WTC11 (cell line): ENCODE measurements at regions not wholly inside any gene's neighbourhood (a gene's known extent, or its start where the extent isn't known, plus 50 kb on each side); places are given as distances from the start of the nearest gene placed in this dataset.

Source experiments
- ATAC-seq: fragments of 200-7000 bp; cut with Tn5 transposase; 2 replicates; pipeline ENCODE4 v1.10.0; 2021; ENCODE audit warnings: mild to moderate bottlenecking, moderate library complexity
- CTCF ChIA-PET: fragments of 300-600 bp; sonication (Branson Sonifier 250); formaldehyde crosslinking; loops from one replicate; lab custom pipeline; 2021; ENCODE audit warnings: antibody characterized with exemption; lab: Charles Lee
- POLR2A ChIA-PET: fragments of 350-600 bp; sonication (Branson Sonifier 250); formaldehyde crosslinking; loops from one replicate; lab custom pipeline; 2021; ENCODE audit warnings: antibody characterized with exemption; lab: Charles Lee
- DNase-seq: peaks from one replicate; pipeline ENCODE4 v3.0.0; 2021; ENCODE audit warnings: low spot score
- H3K27ac Mint-ChIP-seq: 2 replicates; pipeline ENCODE4 v1.8.0; 2021; ENCODE audit warnings: mixed read lengths
- H3K27me3 Mint-ChIP-seq: 2 replicates; pipeline ENCODE4 v1.8.0; 2021; ENCODE audit warnings: low read depth, mild to moderate bottlenecking, moderate library complexity, mixed read lengths
- H3K36me3 Mint-ChIP-seq: 2 replicates; pipeline ENCODE4 v1.8.0; 2021; ENCODE audit warnings: mixed read lengths
- H3K4me1 Mint-ChIP-seq: 2 replicates; pipeline ENCODE4 v1.8.0; 2022; ENCODE audit warnings: mixed read lengths
- H3K4me3 Mint-ChIP-seq: 2 replicates; pipeline ENCODE4 v1.8.0; 2021; ENCODE audit warnings: mild to moderate bottlenecking, moderate library complexity, mixed read lengths
- H3K9me3 Mint-ChIP-seq: 2 replicates; pipeline ENCODE4 v1.8.0; 2021; ENCODE audit warnings: mixed read lengths
- GTF2I ChIP-seq: fragments of 250-450 bp; sonication (Bioruptor Pico); conservative IDR thresholded peaks from 2 replicates; pipeline ENCODE4 v1.4.0; 2021; ENCODE audit warnings: mild to moderate bottlenecking
- KAT7 ChIP-seq: sonication (generic); formaldehyde crosslinking; IDR thresholded peaks from 2 replicates; pipeline ENCODE4 v1.8.1; 2023; ENCODE audit warnings: missing genetic modification reagents, mild to moderate bottlenecking, borderline replicate concordance
- MAX ChIP-seq: sonication (generic); formaldehyde crosslinking; IDR thresholded peaks from 2 replicates; pipeline ENCODE4 v1.8.0; 2022; ENCODE audit warnings: mild to moderate bottlenecking, missing genetic modification reagents
- NFYB ChIP-seq: sonication (generic); formaldehyde crosslinking; conservative IDR thresholded peaks from 2 replicates; pipeline ENCODE4 v1.8.0; 2022; ENCODE audit warnings: low read depth, missing genetic modification reagents
- RORB ChIP-seq: fragments of 250-450 bp; sonication (Bioruptor Pico); IDR thresholded peaks from 2 replicates; pipeline ENCODE4 v1.9.0; 2021; ENCODE audit warnings: mild to moderate bottlenecking
- SP1 ChIP-seq: sonication (generic); formaldehyde crosslinking; conservative IDR thresholded peaks from 2 replicates; pipeline ENCODE4 v1.8.1; 2022; ENCODE audit warnings: missing genetic modification reagents
- TEAD1 ChIP-seq: sonication (generic); formaldehyde crosslinking; IDR thresholded peaks from 2 replicates; pipeline ENCODE4 v1.8.0; 2022; ENCODE audit warnings: mild to moderate bottlenecking, missing genetic modification reagents
- USF1 ChIP-seq: sonication (generic); formaldehyde crosslinking; IDR thresholded peaks from 2 replicates; pipeline ENCODE4 v1.8.0; 2022; ENCODE audit warnings: mild to moderate bottlenecking, missing genetic modification reagents
- USF2 ChIP-seq: sonication (generic); formaldehyde crosslinking; IDR thresholded peaks from 2 replicates; pipeline ENCODE4 v1.8.1; 2023; ENCODE audit warnings: mild to moderate bottlenecking, missing genetic modification reagents, moderate library complexity
- ZNF121 ChIP-seq: sonication (generic); formaldehyde crosslinking; IDR thresholded peaks from 2 replicates; pipeline ENCODE4 v1.8.0; 2023; ENCODE audit warnings: missing genetic modification reagents
- ZNF232 ChIP-seq: sonication (generic); formaldehyde crosslinking; IDR thresholded peaks from 2 replicates; pipeline ENCODE4 v1.8.0; 2022; ENCODE audit warnings: mild to moderate bottlenecking, missing genetic modification reagents
- ZNF532 ChIP-seq: fragments of 250-450 bp; sonication (Bioruptor Pico); IDR thresholded peaks from 2 replicates; pipeline ENCODE4 v1.9.0; 2021; ENCODE audit warnings: mild to moderate bottlenecking, borderline replicate concordance

- Mint-ChIP-seq H3K9me3 (peaks cover 32% of the 10 kb centered on the region), H3K27me3 (peaks cover 7% of the 10 kb centered on the region), H3K4me3 (no peak overlapping the region), H3K27ac (peak overlapping the region; percentile 87), H3K4me1 (peaks cover 87% of the 10 kb centered on the region), H3K36me3 (peaks cover 27% of the 10 kb centered on the region)
- no peak for ATAC-seq
- DNase-seq = no peak
- TF ChIP-seq MAX (CRISPR knock-in tag) = no peak
- TF ChIP-seq RORB (CRISPR knock-in tag) = no peak
- TF ChIP-seq ZNF232 (CRISPR knock-in tag) = no peak
- no peak for TF ChIP-seq GTF2I (CRISPR knock-in tag)
- no peak for TF ChIP-seq SP1
- no peak for TF ChIP-seq ZNF532
- ChIA-PET POLR2A (no interaction called here), CTCF (interaction anchor here (1.3 to 1.5 kb wide), 2 partner anchors 91 to 112 kb away, joined by 3 to 11 read pairs; no protein-coding TSS in a partner anchor)
Observed at GRCh38 chr12:124144531-124145194, 150.2 kb upstream of the RFLNA start.

GRCh38 chr12:124147027-124147426 lies 147.9 kb upstream of the RFLNA start:
- Mint-ChIP-seq H3K27me3 (peaks cover 11% of the 10 kb centered on the region), H3K4me3 (no peak overlapping the region), H3K36me3 (peaks cover 41% of the 10 kb centered on the region), H3K9me3 (peaks cover 40% of the 10 kb centered on the region), H3K4me1 (peaks cover 73% of the 10 kb centered on the region), H3K27ac (peak overlapping the region; percentile 97)
- ATAC-seq (no peak), DNase-seq (no peak)
- ChIA-PET CTCF (interaction anchor here (0.9 to 1.5 kb wide), 3 partner anchors 13 to 93 kb away, joined by 3 to 7 read pairs (median 5); no protein-coding TSS in a partner anchor), POLR2A (interaction anchor here (0.6 kb wide), 1 partner anchor 63 kb away, joined by 3 read pairs; no protein-coding TSS in a partner anchor)
- TF ChIP-seq USF2 (peak; percentile 69), NFYB (CRISPR knock-in tag) (no peak)

GRCh38 chr12:124147575-124147974 lies 147.3 kb upstream of the RFLNA start:
- ATAC-seq (no peak), DNase-seq (no peak)
- H3K4me1 Mint-ChIP-seq = peaks cover 68% of the 10 kb centered on the region
- POLR2A ChIA-PET = interaction anchor here (0.6 kb wide), 1 partner anchor 64 kb away, joined by 3 read pairs; no protein-coding TSS in a partner anchor
- no peak for TF ChIP-seq KAT7 (CRISPR knock-in tag)
- TF ChIP-seq USF1 = 0 out of 2 replicates have a peak, but pooled peaks have one; percentile 17
- TF ChIP-seq TEAD1 = peak; percentile 28; the same call in 1 of the 2 replicates
- no peak for TF ChIP-seq ZNF121 (CRISPR knock-in tag)
- H3K27ac Mint-ChIP-seq = peak overlapping the region; percentile 97
- peaks cover 41% of the 10 kb centered on the region for H3K36me3 Mint-ChIP-seq
- H3K4me3 Mint-ChIP-seq = no peak overlapping the region
- H3K9me3 Mint-ChIP-seq = peaks cover 40% of the 10 kb centered on the region
- CTCF ChIA-PET = interaction anchor here (0.9 to 1.5 kb wide), 3 partner anchors 12 to 94 kb away, joined by 3 to 7 read pairs (median 5); no protein-coding TSS in a partner anchor
- peaks cover 11% of the 10 kb centered on the region for H3K27me3 Mint-ChIP-seq
